Neural crest cell (in vitro differentiated cells): ENCODE measurements at regions not wholly inside any gene's neighbourhood (a gene's known extent, or its start where the extent isn't known, plus 50 kb on each side); places are given as distances from the start of the nearest gene placed in this dataset.

ENCODE experiments used
- DNase-seq: peaks from one replicate; pipeline ENCODE4 v3.0.0; 2021; ENCODE audit warnings: low read depth, mixed read lengths, low spot score
- H3K27ac Mint-ChIP-seq: one replicate; pipeline ENCODE4 v1.8.0; 2021; ENCODE audit warnings: mild to moderate bottlenecking, mixed read lengths; ENCODE audit not compliant: unreplicated experiment
- H3K27me3 Mint-ChIP-seq: 2 replicates; pipeline ENCODE4 v1.8.0; 2021; ENCODE audit warnings: low read depth, mild to moderate bottlenecking, mixed read lengths
- H3K36me3 Mint-ChIP-seq: 2 replicates; pipeline ENCODE4 v1.8.0; 2021; ENCODE audit warnings: low read depth, mild to moderate bottlenecking, mixed read lengths
- H3K4me1 Mint-ChIP-seq: 2 replicates; pipeline ENCODE4 v1.8.0; 2021; ENCODE audit warnings: mixed read lengths
- H3K4me3 Mint-ChIP-seq: one replicate; pipeline ENCODE4 v1.8.0; 2021; ENCODE audit warnings: mild to moderate bottlenecking, mixed read lengths
- H3K9me3 Mint-ChIP-seq: 2 replicates; pipeline ENCODE4 v1.8.0; 2021; ENCODE audit warnings: mixed read lengths
- CTCF ChIP-seq: fragments of 200-600 bp; sonication (generic); conservative IDR thresholded peaks from 2 replicates; pipeline ENCODE4 v1.5.0; 2021; ENCODE audit warnings: antibody characterized with exemption, mild to moderate bottlenecking

GRCh38 chr13:81058916-81059290, 718.0 kb upstream of the SPRY2 start:
- DNase-seq, result no peak
- no peaks in the 10 kb centered on the region for H3K9me3 Mint-ChIP-seq
- H3K4me1 Mint-ChIP-seq, result peaks cover 5% of the 10 kb centered on the region
- H3K27me3 Mint-ChIP-seq, result no peaks in the 10 kb centered on the region
- no peak overlapping the region for H3K4me3 Mint-ChIP-seq
- no peak overlapping the region for H3K27ac Mint-ChIP-seq
- no peak for TF ChIP-seq CTCF
- H3K36me3 Mint-ChIP-seq, result no peaks in the 10 kb centered on the region

GRCh38 chr13:81058211-81058915, 717.4 kb upstream of the SPRY2 start:
- Mint-ChIP-seq H3K9me3 (no peaks in the 10 kb centered on the region), H3K4me1 (peaks cover 5% of the 10 kb centered on the region), H3K4me3 (no peak overlapping the region), H3K36me3 (no peaks in the 10 kb centered on the region), H3K27ac (no peak overlapping the region), H3K27me3 (no peaks in the 10 kb centered on the region)
- no peak for TF ChIP-seq CTCF
- DNase-seq, result no peak

- no peak for TF ChIP-seq CTCF
- no peak for DNase-seq
- H3K36me3 Mint-ChIP-seq, result no peaks in the 10 kb centered on the region
- no peaks in the 10 kb centered on the region for H3K4me1 Mint-ChIP-seq
- no peak overlapping the region for H3K27ac Mint-ChIP-seq
- no peaks in the 10 kb centered on the region for H3K27me3 Mint-ChIP-seq
- no peaks in the 10 kb centered on the region for H3K9me3 Mint-ChIP-seq
- no peak overlapping the region for H3K4me3 Mint-ChIP-seq
Measured at GRCh38 chr13:81051873-81052272, 710.9 kb upstream of the SPRY2 start.

GRCh38 chr13:81048026-81048461, 707.1 kb upstream of the SPRY2 start:
- Mint-ChIP-seq H3K36me3 (no peaks in the 10 kb centered on the region), H3K9me3 (no peaks in the 10 kb centered on the region), H3K4me3 (no peak overlapping the region), H3K4me1 (no peaks in the 10 kb centered on the region), H3K27ac (no peak overlapping the region), H3K27me3 (no peaks in the 10 kb centered on the region)
- DNase-seq, result no peak
- no peak for TF ChIP-seq CTCF

GRCh38 chr13:81041761-81042160, 700.8 kb upstream of the SPRY2 start:
- TF ChIP-seq CTCF, result no peak
- DNase-seq, result no peak
- H3K27ac Mint-ChIP-seq, result no peak overlapping the region
- H3K9me3 Mint-ChIP-seq, result peaks cover 19% of the 10 kb centered on the region
- H3K4me3 Mint-ChIP-seq, result no peak overlapping the region
- no peaks in the 10 kb centered on the region for H3K4me1 Mint-ChIP-seq
- H3K36me3 Mint-ChIP-seq, result peaks cover 10% of the 10 kb centered on the region
- H3K27me3 Mint-ChIP-seq, result no peaks in the 10 kb centered on the region
